ENCODE measurements at regions not wholly inside any gene's neighbourhood (a gene's known extent, or its start where the extent isn't known, plus 50 kb on each side); places are given as distances from the start of the nearest gene placed in this dataset.

DNA sequence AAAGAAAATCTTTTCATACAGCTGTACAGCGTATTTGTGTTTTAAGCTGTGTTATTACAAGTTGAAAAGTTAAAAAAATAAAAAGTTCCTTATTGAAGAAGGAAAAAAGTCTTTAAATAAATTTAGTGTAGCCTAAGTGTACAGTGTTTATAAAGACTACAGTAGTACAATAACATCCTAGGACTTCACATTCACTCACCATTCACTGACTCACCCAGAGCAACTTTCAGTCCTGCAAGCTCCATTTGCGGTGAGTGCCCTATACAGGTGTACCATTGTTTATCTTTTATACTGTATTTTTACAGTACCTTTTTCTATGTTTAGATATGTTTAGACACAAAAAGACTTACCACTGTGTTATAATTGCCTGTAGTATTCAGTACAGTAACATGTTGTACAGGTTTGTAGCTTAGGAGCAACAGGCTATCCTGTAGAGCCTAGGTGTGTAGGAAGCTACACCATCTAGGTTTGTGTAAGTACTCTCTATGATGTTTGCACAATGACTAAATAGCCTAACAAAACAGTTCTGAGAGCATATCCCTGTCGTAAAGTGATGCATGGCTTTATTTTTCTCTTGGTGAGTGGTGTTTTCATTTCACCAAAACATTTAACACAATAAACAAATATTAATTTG, 275.2 kb downstream of the DACT1 start:
- Histone ChIP-seq H3K27ac (no peak overlapping the region), H3K27me3 (no peaks in the 10 kb centered on the region), H3K4me1 (no peaks in the 10 kb centered on the region), H3K4me3 (no peak overlapping the region), H3K36me3 (replicated peaks in 1 of 2; ENCODE audit: insufficient read depth in 1 of 2, low read depth in 2 of 2) (no peaks in the 10 kb centered on the region), H3K9me3 (no peaks in the 10 kb centered on the region)
- WGBS, 2 donors, result 82 to 88% methylated on average over 3 of the region's 3 CpGs
- ATAC-seq (no peak), DNase-seq (no peak)
- intact Hi-C loops (cut with DNase I), result no loop called here
- TF ChIP-seq, protein P1, sequence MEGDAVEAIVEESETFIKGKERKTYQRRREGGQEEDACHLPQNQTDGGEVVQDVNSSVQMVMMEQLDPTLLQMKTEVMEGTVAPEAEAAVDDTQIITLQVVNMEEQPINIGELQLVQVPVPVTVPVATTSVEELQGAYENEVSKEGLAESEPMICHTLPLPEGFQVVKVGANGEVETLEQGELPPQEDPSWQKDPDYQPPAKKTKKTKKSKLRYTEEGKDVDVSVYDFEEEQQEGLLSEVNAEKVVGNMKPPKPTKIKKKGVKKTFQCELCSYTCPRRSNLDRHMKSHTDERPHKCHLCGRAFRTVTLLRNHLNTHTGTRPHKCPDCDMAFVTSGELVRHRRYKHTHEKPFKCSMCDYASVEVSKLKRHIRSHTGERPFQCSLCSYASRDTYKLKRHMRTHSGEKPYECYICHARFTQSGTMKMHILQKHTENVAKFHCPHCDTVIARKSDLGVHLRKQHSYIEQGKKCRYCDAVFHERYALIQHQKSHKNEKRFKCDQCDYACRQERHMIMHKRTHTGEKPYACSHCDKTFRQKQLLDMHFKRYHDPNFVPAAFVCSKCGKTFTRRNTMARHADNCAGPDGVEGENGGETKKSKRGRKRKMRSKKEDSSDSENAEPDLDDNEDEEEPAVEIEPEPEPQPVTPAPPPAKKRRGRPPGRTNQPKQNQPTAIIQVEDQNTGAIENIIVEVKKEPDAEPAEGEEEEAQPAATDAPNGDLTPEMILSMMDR (IDR thresholded peaks at IDR 0.05), result no peak
- no peak for TF ChIP-seq POLR2A (IDR thresholded peaks at IDR 0.05)

DNA sequence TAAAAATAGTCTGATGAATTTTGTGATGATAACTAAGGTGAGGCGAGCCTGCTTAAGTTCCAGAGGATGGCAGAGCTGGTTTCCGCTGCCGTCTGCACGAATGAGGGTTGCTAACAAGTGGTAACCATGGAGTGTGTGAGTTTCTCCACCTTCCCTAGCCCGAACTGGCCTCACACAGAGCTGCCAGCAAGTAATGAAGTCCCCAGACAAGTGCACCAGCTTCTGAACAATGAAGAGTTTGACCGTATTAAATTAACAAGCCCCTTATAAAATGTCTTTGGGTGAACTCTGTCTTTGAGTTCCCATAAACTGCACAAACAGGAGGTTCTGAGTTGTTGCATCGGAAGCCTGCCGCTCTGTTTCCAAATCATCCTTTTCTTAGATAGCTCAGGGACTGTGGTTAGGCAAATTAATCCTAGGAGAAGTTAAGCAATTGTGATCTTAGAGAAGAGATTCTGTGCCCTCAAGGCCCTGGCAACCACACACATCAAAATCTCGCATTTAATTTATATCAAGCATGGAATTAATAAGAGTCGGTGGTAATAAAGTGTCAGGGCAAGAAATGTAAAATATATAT, 274.1 kb upstream of the DAAM1 start:
- no peak for ATAC-seq
- Histone ChIP-seq H3K27ac (no peak overlapping the region), H3K36me3 (replicated peaks in 1 of 2; ENCODE audit: insufficient read depth in 1 of 2, low read depth in 2 of 2) (no peaks in the 10 kb centered on the region), H3K9me3 (no peaks in the 10 kb centered on the region), H3K27me3 (no peaks in the 10 kb centered on the region), H3K4me1 (no peaks in the 10 kb centered on the region), H3K4me3 (no peak overlapping the region)
- TF ChIP-seq, protein P1 (IDR thresholded peaks at IDR 0.05), result no peak
- no peak for TF ChIP-seq POLR2A (IDR thresholded peaks at IDR 0.05)
- no peak for DNase-seq
- intact Hi-C loops (cut with DNase I), result no loop called here
- 51 to 70% methylated on average over 10 of the region's 10 CpGs for WGBS, 2 donors

DNA sequence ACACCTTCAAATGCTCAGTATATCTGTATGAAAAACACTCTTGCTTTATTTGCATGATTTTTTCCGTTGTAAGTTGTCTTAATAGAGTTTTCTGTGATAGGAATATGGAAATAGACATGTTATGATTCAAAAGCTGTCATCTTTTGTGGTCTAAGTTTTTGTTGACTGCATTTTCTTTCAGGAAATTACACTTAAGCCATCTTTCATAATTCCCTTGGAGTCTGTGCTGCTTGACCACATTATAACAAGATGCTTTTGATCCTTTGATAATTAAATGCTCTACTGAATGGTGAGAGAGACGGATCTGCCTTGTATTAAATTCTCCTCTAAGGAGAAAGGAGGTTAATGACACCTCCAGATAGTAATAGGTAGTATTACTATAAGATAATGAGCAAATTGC, 272.8 kb upstream of the DAAM1 start:
- no peaks in the 10 kb centered on the region for H3K36me3 ChIP-seq (replicated peaks in 1 of 2; ENCODE audit: insufficient read depth in 1 of 2, low read depth in 2 of 2)
- H3K27me3 ChIP-seq, result no peaks in the 10 kb centered on the region
- H3K4me1 ChIP-seq, result no peaks in the 10 kb centered on the region
- no peaks in the 10 kb centered on the region for H3K9me3 ChIP-seq
- no peak for TF ChIP-seq POLR2A (IDR thresholded peaks at IDR 0.05)
- TF ChIP-seq, protein P1 (IDR thresholded peaks at IDR 0.05), result no peak
- ATAC-seq (no peak), DNase-seq (no peak)
- H3K27ac ChIP-seq, result no peak overlapping the region
- 60 to 61% methylated on average over 2 of the region's 2 CpGs for WGBS, 2 donors
- H3K4me3 ChIP-seq, result no peak overlapping the region
- intact Hi-C loops (cut with DNase I), result no loop called here

DNA sequence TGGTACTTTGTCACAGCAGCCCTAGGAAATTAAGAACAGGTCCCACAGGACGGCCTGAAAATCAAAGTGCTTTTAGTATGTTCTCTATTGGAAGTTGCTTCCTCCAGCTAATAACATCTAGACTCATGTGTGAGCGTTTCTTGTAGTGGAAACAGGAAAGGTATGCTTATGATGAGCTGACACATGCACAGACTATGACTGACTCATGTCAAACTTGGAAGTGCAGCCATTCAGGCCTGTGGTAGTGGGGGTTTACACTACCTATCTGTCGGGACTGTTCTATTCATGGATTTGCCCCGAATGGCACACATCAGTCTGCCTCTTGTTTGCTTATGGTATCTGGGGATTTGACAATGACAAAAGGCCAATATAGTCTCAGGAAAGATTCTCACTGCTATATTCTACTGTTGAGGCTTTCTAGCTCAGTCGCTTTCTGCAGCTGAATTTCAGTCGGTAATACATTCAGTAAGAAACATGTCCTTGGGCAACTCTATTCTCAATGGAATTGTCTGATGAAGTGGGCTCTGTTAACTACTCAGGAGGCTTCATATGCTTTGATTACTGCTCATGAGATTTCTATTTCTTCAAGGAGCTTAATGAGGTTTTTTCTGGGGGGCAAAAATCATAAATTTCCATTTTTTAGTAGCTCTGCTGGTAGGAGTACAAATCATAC, 270.3 kb upstream of the DAAM1 start:
- intact Hi-C loops (cut with DNase I), result no loop called here

More for the DNA sequence above, 270.3 kb upstream of the DAAM1 start:
- 63 to 67% methylated on average over 6 of the region's 6 CpGs for WGBS, 2 donors
- DNase-seq (no peak), ATAC-seq (no peak)
- H3K36me3 ChIP-seq (replicated peaks in 1 of 2; ENCODE audit: insufficient read depth in 1 of 2, low read depth in 2 of 2), result no peaks in the 10 kb centered on the region
- H3K9me3 ChIP-seq, result no peaks in the 10 kb centered on the region
- TF ChIP-seq, protein P1 (IDR thresholded peaks at IDR 0.05), result no peak
- no peak for TF ChIP-seq POLR2A (IDR thresholded peaks at IDR 0.05)
- no peak overlapping the region for H3K4me3 ChIP-seq
- no peaks in the 10 kb centered on the region for H3K4me1 ChIP-seq
- no peak overlapping the region for H3K27ac ChIP-seq
- H3K27me3 ChIP-seq, result no peaks in the 10 kb centered on the region
